Ammon's horn (tissue), 1 donor: ENCODE measurements at regions not wholly inside any gene's neighbourhood (a gene's known extent, or its start where the extent isn't known, plus 50 kb on each side); places are given as distances from the start of the nearest gene placed in this dataset.
A peak's percentile ranks its signal among the peaks of the same experiment; 100 is the strongest.

Experiments used
- DNase-seq: peaks from one replicate; pipeline ENCODE4 v3.0.0-alpha.2; 2016; ENCODE audit warnings: low spot score

DNA sequence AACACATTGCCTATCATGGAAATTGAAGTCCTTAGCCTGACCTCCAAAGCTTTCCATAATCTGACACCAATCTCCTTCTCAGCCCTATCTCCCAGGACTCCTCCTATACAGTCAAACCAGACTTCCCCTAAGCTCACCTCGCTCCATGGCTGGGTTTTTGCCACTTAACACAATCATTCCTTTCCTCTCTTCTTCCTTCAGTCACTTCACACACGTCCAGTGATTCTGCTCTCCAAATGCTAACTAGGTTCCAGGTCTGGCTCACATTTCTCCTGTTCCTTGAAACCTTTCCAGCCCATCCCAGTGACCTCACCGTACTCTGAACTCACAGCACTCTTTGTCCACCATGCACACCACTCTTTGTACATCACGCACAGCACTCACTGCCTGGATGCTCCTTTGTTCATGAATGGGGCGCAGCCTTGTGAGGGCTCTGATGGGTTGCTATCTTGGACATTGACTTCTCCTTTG, 98.4 kb downstream of the GLUL start:
- DNase-seq: no peak

DNA sequence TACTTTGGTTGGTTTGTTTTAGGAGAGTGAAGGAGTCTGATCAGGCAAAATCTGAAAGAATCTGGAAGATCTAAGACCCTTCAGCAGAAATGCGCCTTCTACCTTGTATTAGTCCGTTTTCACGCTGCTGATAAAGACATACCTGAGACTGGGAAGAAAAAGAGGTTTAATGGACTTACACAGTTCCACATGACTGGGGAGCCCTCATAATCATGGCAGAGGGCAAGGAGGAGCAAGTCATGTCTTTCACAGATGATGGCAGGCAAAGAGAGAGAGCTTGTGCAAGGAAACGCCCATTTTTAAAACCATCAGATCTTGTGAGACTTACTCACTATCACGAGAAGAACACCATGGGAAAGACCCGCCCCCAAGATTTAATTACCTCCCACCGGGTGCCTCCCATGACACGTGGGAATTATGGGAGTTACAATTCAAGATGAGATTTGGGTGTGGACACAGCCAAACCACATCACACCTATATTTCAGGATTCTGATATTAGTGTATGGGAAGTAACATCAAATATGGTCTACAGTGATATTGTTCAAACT, 99.3 kb downstream of the GLUL start:
- DNase-seq: no peak

DNA sequence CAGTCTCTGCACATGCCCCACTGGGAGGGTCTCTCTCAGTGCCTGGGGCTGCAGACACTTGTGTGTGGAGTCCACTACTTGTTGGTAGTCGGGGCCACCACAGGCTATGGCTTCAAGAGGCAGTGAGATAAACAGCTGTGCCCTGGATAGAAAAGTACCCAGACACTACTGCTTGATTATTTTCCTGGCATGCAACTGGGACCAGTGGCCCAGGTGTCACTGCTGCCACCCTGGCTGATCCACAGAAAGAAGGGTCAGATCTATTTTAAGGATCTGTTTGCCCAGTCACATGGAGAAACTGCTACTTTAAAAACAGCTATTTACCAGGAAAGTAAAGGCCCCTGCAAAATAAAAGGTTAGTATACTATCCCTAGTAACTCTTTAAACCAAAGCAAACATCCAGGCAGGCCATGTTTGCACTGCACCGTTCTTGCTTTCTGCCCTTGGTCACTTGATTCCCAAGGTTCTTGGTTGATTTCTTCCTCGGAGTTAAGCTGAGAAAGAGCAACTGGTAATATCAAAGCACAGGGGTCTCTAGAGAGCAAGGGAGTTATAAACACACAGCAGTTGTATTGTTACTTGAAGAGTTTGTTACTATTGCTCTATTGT, 99.9 kb downstream of the GLUL start:
- no peak for DNase-seq

DNA sequence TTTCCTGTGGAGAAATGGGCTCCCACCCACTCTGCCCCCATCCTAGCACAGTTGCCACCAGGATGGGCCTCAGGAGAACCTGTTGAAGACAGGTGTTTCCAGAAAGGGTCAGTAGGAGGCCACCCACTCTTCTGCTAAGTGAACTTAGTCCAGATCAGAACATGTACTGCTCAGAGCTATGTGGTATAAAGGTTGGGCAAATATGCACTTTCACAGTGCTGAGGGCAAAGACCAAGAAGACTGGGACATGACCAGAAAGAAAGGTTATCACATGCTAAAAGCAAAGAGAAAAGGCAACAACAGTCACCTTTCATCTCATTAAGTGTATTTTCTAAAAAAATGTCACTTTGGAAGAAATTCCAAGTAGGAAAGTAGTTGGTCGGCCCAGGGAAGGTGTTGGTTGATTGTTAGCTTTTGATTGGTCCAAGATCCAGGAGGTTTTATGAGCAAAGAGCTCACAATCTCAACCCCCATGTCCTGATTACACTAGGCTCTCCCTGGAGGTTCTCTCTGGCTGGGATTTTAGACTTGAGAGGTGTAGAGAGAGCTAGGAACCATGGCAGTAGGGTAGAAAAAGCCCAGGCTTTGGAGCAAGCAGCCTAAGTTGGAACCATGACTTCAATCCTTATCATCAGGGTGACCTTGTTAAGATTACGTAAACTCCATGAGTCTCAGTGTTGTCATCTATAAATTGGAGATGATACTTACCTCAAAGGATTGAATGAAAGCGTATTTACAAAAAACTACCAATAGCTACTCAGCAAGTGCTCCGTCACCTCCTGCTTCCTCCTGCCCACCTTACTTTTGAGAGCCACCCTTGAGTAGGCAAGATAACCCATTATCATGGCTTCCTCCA, 102.6 kb downstream of the GLUL start:
- no peak for DNase-seq

DNA sequence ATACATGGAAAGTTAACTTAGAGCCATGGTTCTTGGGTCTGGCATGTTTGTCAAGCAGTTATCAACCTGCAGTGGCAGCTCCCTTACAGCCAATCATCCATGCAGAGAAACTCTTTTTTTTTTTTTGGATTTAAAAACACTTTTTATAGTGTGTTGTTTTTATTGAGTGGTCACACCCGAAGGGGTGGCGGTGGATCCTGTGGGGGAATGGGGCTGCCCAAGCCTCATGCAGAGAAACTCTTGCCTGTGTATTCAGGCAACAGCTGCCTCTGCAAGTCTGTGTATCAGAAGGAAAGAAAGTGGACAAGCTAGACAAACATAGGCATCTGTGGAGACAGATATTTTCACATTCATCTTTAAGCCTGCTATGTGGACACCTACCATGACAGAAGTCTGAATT, 104.8 kb downstream of the GLUL start:
- DNase-seq: no peak

DNA sequence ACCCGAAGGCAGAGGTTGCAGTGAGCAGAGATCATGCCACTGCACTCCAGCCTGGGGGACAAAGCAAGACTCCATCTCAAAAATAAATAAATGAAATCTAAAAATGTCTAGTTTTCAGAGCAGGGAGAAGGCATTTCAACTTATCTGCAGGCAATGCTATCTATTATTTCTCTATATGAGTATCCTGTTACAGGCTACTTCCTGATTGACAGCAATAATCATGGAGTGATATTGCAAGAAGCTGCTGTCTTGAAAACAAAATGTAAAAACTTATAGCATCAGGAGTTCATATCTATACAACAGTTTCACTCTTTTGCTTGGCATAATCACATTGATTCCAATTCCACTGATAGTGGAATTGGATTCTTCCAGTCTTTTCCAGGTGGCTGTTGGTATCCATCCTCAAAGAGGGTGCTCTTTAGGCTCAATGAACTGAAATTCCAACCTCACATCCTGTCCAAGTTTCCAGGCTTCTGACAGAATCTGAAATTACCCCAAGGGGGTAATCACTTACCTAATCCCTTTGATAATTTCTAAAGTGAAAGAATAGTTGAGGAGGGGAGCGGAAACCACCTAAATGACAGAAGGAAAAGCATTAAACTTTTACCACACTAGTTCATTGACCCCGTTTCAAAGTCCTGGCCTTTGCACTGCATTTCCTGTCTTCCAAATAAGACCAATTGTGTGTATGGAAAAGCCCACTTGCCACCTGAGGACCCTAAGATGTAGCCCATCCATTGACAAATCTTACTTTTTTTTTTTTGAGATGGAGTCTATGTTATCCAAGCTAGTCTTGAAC, 107.6 kb downstream of the GLUL start:
- DNase-seq: no peak

DNA sequence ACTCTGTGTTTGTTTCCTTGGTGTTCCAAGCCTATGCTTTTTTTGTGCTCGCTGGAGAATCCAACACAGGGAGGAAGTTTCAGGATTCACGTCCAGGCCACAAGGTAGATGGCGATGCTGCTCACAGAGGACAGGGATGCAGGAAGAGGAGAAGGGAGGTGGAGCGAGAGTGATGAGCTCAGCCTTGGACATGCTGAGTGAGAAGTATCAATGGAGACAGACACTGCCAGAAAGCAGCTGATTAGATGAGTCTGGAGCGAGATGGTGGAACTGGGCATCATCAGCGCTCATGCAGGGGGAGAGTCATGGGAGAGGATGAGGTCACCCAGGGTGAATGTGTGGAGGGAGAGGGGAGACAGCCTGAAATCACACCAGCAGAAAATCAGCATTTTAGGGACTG, 110.0 kb downstream of the GLUL start:
- peak; percentile 95 for DNase-seq

DNA sequence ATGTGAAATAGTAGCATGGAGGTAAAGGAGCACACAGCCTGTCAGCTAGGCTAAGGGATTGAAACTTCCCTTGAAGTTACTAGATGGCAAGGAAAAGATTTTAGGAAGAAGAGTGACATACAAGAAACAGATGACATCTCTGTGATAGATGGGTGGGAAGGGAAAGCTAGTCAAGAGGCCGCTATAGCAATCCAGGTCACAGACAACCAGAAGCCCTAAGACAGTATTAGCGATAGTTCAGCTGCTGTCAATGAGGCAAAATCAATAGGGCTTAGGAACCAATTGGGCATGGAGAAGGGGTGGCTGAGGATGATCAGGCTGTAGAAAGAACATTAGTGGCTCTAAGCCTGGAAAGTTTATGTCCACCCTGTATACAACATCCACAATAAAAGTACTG, 111.1 kb downstream of the GLUL start:
- no peak for DNase-seq

DNA sequence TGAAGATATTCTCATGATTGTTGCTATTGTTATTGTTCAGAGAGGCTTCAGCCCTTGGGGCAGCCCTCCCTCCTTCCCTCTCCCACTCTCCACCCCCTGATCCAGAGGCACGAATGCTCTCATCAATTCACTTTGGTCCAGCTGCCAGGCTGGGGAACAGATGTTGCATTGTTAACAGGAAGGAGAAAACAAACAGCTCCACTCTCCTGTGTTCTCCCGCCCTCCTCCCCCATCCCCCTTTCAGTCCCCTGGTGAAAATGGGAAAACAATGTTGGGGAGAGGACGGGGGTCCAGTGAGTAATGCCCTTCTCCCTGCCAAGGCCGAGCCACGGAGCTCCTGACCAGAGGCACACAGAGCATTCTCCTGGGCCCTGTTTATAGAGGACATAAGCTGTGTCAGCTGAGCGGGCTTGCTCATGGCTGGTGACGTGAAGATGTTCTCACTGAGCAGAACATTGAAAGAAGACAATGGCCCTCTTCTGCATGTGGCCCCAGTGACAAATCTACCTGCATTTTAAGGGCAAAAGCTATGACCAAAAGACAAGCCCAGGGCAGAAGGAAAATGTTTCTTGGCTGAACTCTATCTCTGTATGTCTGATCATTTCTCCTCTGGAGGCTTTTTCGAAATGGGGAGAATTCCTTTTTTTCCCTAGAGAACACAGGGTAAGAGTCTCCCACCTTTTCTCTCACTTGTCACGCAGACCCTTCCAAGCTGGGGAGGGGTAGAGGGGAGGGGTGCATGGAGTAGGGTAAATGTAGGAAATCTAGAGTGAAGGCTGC, 111.7 kb downstream of the GLUL start:
- peak; percentile 98 for DNase-seq

DNA sequence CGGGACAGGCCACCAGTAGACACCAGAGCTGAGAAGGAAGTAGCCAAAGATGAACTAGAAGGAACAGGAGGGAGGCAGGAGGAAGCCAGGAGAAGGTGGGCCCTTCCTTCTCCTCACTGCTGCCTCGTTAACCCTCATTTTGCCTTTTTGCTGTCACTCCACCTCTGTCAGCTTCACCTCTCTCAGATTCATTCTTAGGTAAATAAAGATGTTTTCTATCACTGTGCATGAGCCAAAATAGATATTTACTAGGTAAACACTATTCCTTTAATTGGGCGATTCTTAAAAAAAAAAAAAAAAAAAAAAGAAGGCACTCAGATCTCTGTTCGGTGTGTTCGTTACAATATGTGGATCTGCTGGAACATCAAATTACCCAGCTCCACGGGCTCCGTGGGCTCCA, 112.3 kb downstream of the GLUL start:
- no peak for DNase-seq

DNA sequence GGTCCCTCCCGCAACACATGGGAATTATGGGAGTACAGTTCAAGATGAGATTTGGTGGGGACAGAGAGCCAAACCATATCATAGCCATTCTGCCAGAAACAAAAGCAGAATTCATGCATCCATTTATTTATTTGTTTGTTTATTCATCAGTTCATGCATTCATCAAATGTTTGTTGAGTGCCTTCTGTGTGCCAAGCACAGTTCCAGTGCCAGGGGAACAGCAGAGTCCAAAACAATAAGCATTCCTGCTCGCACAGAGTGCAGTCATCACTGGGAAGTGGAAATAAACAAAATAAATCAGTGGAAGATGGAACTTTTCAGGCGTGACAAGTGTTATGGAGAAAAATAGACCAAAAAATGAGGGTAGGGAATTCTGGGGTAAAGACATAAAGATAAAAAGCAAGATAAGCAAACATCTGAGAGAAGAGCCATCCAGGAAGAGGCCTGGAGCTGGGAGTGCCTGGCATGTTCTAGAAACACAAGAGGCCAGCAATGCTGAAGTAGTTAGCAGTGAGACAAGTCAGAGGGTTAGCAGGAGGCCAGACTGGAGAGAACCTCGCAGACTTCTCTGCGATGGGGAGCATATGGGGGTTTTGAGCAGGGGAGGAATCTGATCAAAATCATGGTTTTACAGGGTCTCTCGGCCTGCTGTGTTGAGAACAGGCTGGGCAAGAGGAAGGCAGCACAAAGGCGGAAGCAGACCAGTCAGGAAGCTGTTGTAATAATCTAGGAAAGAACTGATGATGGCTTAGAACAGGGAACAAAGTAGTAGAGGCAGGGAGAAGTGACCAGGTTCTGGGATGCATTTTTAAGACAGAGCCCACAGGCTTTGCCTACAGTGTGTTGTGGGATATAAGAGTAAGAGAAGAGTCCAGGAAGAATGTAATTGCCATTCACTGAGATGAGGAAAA, 113.2 kb downstream of the GLUL start:
- peak; percentile 40 for DNase-seq

DNA sequence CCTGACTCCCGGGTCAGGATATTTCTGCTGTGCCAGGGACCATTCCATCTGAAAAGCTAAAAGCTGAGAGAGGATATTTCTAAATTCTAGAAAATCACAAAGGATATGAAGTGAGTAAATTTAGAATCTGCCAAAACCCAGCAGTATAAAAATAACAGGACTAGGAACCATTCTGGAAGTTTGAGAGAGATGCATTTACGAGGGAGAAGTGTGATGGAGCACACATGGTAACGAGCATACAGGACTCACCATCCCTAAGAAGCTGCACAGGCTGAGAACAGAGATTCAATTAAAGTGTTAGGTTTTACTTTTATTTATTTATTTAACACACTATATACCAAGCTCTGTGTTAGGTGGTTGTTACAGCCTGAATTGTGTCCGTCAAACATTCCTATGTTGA, 116.3 kb downstream of the GLUL start:
- DNase-seq: no peak

DNA sequence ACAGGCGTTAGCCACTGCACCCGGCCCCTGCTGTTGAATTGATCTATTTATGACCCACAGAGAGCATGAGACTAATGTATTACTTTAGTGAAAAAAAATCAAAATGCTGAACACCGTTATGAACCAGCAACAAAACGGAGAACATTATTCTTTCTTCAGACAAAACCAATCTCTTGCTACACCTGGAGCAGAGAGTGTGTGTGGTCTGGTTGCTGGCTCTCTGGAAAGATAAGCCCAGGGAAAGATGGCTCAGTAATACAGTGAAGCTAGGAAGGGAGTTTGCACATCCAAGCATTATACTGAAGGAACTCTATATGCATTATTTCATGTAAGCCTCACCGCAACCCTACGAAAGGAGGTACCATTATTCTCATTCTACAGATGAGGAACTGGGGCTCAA, 117.0 kb downstream of the GLUL start:
- no peak for DNase-seq

DNA sequence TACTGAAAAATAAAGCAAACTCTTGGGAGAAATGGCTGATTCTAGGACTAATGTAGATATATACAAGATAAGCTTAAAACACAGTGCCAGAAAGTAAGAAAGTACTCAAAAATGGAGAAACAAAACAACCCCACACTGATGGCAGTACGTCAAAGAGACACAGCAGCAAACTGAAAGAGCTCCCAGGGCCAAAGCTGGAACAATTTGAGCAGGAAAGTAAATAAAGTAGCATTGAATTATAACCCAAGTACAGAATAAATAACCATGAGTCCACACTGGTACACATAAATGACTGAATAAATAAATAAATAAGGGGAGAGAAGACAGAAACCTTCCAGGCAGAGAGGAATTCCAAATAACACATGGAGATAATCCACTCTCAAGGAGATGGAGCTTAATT, 120.9 kb downstream of the GLUL start:
- no peak for DNase-seq

DNA sequence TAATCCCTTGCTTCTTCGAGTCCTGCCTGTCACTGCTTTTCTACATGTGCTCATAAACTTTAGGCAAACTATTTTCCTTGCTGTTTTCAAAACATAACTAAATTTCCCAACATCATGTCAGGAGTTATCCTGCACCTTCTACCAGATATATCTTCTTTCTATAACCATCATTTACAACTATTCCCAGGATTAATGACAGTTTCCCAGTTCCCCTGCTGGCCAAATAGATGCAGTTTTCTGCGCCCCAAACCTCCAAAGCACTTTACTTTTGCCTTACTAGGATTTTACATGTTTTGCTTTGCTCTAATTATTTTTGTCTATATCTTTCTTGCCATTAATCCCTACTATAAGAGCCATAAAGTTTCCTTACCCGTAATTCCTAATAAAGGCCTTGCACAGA, 122.5 kb downstream of the GLUL start:
- DNase-seq: no peak

DNA sequence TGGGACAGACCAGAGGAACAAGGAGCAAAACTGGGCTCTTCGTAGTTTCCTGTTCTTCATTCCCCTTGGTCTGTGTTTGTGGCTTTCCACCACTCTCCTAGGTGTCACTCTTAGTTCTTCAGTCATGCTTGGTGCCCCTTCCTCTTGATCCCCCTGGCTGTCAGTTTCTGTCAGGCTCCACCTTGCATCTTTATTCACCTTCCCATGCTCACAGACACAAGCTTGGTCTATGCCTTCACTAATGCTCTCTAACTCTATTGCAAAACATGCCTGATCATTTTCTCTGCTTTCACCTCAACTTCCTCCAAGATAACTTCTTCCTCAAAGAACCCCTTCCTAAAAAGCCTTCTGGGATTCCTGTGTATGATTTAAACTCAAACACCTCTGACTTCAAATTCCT, 122.9 kb downstream of the GLUL start:
- DNase-seq: no peak

DNA sequence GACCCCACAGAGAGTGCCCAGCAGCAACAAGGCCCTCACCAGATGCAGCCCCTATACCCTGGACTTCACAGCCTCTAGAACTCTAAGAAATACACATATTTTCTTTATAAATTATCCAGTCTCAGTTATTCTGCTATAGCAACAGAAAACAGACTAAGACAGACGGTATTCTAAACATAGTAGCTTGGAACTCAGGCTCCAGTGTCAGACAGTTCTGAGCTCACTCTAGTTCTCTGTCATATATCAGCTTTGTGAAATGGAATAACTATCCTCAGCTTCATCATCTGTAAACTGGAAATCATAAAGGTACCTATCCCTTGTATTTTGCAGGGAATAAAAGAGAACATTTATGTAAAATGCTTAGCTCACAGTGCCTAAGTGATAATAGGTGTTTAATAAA, 127.4 kb downstream of the GLUL start:
- DNase-seq: peak; percentile 32

DNA sequence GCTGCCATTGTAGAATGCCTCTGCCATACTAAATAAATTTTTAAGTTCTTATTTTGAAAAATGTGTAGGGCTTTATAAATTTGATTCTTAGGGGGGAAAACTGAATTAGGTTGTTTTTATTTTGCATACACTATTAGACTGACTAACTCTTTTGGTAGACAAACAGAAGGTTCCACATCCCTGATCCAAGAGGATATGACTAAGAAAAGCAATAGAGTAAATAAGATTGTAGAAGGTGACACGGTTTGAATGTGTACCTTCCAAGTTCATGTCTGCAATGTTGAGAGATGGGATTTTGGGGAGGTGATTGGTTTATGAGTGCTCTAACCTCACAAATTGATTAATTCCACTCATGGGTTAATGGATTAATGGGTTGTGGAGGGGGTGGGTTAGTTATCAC, 127.9 kb downstream of the GLUL start:
- DNase-seq: no peak

DNA sequence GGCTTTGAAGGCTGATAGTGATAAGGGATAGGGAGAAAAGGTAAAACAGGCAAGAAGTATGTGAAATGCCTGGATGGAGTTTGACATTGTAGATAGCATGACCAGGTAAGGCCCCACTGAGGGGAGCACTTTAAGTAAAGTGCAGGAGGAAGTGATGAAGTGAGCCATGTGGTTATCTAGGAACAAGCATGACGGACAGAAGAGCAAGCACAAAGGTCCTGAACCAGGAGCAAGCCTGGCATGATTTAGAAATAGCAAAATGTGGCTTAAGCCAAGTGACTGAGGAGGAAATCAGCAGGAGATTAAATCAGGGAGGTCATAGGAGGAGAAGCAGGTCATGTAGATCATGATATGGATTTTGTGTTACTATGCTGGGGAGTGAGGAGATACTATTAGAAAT, 129.2 kb downstream of the GLUL start:
- DNase-seq: no peak

DNA sequence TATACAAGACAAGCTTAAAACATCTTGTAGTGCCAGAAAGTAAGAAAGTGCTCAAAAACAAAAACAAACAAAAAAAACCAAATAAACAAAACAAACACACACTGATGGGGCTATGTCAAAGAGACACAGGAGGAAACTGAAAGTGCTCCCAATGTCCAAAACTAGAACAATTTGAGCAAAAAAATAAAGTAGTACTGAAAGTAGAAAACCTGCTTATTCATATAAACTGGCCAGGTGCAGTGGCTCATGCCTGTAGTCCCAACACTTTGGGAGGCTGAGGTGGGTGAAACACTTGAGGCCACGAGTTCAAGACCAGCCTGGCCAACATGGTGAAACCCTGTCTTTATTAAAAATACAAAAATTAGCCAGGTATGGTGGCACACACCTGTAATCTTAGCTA, 129.9 kb downstream of the GLUL start:
- no peak for DNase-seq

DNA sequence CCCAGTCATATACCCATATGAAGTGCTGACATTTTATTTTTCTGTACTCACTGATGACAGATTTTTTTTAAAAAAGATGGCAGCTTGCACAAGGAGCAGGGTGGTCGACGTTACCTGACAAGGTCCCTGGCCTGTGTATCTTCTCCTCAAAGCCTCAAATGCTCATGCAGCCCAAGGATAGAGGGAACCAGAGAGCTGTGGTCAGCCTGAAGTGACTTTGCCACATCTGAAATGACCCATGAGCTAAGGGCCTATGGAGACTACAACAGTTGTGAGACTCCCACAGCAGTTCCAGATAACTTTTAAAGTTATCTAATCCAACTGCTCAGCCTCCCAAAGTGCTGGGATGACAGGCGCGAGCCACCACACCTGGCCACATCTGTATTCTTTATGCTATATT, 131.1 kb downstream of the GLUL start:
- no peak for DNase-seq
